ENCODE measurements at regions not wholly inside any gene's neighbourhood (a gene's known extent, or its start where the extent isn't known, plus 50 kb on each side); places are given as distances from the start of the nearest gene placed in this dataset.

GRCh38 chr21:28624626-28625025 lies 368.1 kb downstream of the LTN1 start:
- Histone ChIP-seq H3K4me1 (peaks cover 4% of the 10 kb centered on the region), H3K27ac (replicated peaks) (no peak overlapping the region), H3K9me3 (replicated peaks) (peaks cover 14% of the 10 kb centered on the region), H3K4me3 (no peak overlapping the region), H3K27me3 (ENCODE audit: low read depth) (no peaks in the 10 kb centered on the region), H3K36me3 (no peaks in the 10 kb centered on the region)
- intact Hi-C loops (cut with micrococcal nuclease), result no loop called here
- no peak for DNase-seq
- TF ChIP-seq CTCF (IDR thresholded peaks at IDR 0.05; ENCODE audit: borderline replicate concordance), result no peak

- Histone ChIP-seq H3K27ac (replicated peaks) (no peak overlapping the region), H3K4me3 (no peak overlapping the region), H3K9me3 (replicated peaks) (peaks cover 2% of the 10 kb centered on the region), H3K4me1 (peaks cover 16% of the 10 kb centered on the region), H3K36me3 (no peaks in the 10 kb centered on the region), H3K27me3 (ENCODE audit: low read depth) (no peaks in the 10 kb centered on the region)
- no peak for TF ChIP-seq CTCF (IDR thresholded peaks at IDR 0.05; ENCODE audit: borderline replicate concordance)
- intact Hi-C loops (cut with micrococcal nuclease), result no loop called here
- DNase-seq, result no peak
Measured at GRCh38 chr21:28617300-28617699, 375.4 kb downstream of the LTN1 start.

- no peak for DNase-seq
- peaks cover 16% of the 10 kb centered on the region for H3K4me1 ChIP-seq
- intact Hi-C loops (cut with micrococcal nuclease), result no loop called here
- TF ChIP-seq CTCF (IDR thresholded peaks at IDR 0.05; ENCODE audit: borderline replicate concordance), result no peak
- H3K27me3 ChIP-seq (ENCODE audit: low read depth), result no peaks in the 10 kb centered on the region
- no peak overlapping the region for H3K27ac ChIP-seq (replicated peaks)
- H3K9me3 ChIP-seq (replicated peaks), result peaks cover 2% of the 10 kb centered on the region
- H3K36me3 ChIP-seq, result no peaks in the 10 kb centered on the region
- H3K4me3 ChIP-seq, result no peak overlapping the region
Measured at GRCh38 chr21:28615276-28615675, 377.4 kb downstream of the LTN1 start.

GRCh38 chr21:28614791-28615190 lies 377.9 kb downstream of the LTN1 start:
- intact Hi-C loops (cut with micrococcal nuclease), result no loop called here
- H3K4me1 ChIP-seq, result peaks cover 16% of the 10 kb centered on the region
- DNase-seq, result no peak
- peaks cover 7% of the 10 kb centered on the region for H3K9me3 ChIP-seq (replicated peaks)
- H3K36me3 ChIP-seq, result no peaks in the 10 kb centered on the region
- no peaks in the 10 kb centered on the region for H3K27me3 ChIP-seq (ENCODE audit: low read depth)
- no peak overlapping the region for H3K4me3 ChIP-seq
- no peak for TF ChIP-seq CTCF (IDR thresholded peaks at IDR 0.05; ENCODE audit: borderline replicate concordance)
- H3K27ac ChIP-seq (replicated peaks), result no peak overlapping the region

- Histone ChIP-seq H3K9me3 (replicated peaks) (peaks cover 16% of the 10 kb centered on the region), H3K4me3 (no peak overlapping the region), H3K4me1 (peaks cover 6% of the 10 kb centered on the region), H3K27ac (replicated peaks) (no peak overlapping the region), H3K27me3 (ENCODE audit: low read depth) (no peaks in the 10 kb centered on the region), H3K36me3 (no peaks in the 10 kb centered on the region)
- no peak for TF ChIP-seq CTCF (IDR thresholded peaks at IDR 0.05; ENCODE audit: borderline replicate concordance)
- intact Hi-C loops (cut with micrococcal nuclease), result no loop called here
- DNase-seq, result no peak
Measured at GRCh38 chr21:28608646-28609045, 384.0 kb downstream of the LTN1 start.

GRCh38 chr21:28607545-28607944 lies 385.1 kb downstream of the LTN1 start:
- no peak for DNase-seq
- intact Hi-C loops (cut with micrococcal nuclease), result no loop called here
- Histone ChIP-seq H3K36me3 (no peaks in the 10 kb centered on the region), H3K27me3 (ENCODE audit: low read depth) (no peaks in the 10 kb centered on the region), H3K9me3 (replicated peaks) (peaks cover 16% of the 10 kb centered on the region), H3K27ac (replicated peaks) (no peak overlapping the region), H3K4me3 (no peak overlapping the region), H3K4me1 (peaks cover 6% of the 10 kb centered on the region)
- TF ChIP-seq CTCF (IDR thresholded peaks at IDR 0.05; ENCODE audit: borderline replicate concordance), result no peak

All from left ventricle myocardium inferior (tissue), 1 donor.